ENCODE measurements at regions not wholly inside any gene's neighbourhood (a gene's known extent, or its start where the extent isn't known, plus 50 kb on each side); places are given as distances from the start of the nearest gene placed in this dataset.

DNA sequence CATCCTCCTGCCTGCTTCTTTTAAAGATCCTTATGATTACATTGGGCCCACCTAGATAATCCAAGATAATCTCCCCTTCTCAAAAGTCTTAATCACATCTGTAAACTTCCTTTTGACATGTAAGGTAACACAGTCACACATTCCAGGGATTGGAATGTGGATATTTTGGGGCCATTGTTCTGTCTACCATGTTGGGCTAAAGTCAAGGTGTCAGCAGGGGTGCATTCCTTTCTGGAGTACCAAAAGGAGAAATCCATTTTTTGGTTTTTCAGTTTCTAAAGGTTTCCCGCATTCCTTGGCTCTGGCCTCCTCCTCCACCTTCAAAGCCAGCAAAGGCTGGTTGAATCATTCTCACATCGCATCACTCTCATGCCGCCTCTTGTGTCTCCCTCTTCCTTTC is 197.6 kb upstream of the NFE2L3 start:
- Histone ChIP-seq H3K27ac (ENCODE audit: low read length) (no peak overlapping the region), H3K36me3 (ENCODE audit: control insufficient read depth in 2 of 2, extremely low read depth in 1 of 2, insufficient read depth in 1 of 2, low read length in 1 of 2) (no peaks in the 10 kb centered on the region), H3K4me3 (ENCODE audit: control insufficient read depth in 1 of 2, extremely low read depth in 1 of 2, low read length in 1 of 2) (no peak overlapping the region), H3K27me3 (replicated peaks in 1 of 2; ENCODE audit: control insufficient read depth in 2 of 2, extremely low read depth in 1 of 2, insufficient read depth in 2 of 2, low read length in 1 of 2) (peaks cover 0 to 3% of the 10 kb centered on the region in 2 experiments), H3K9me3 (no peaks in the 10 kb centered on the region), H3K4me1 (ENCODE audit: control insufficient read depth in 1 of 2, extremely low read depth in 1 of 2, insufficient read depth in 2 of 2, low read length in 2 of 2) (peaks cover 6 to 17% of the 10 kb centered on the region in 2 experiments)
- WGBS (ENCODE audit: insufficient coverage), result 100% methylated on average over 2 of the region's 3 CpGs
- DNase-seq (no peak), ATAC-seq (replicated peaks in 1 of 4) (no peak)
- ChIA-PET POLR2A (no interaction called here), CTCF (no interaction called here)
- H3K27me3 Mint-ChIP-seq, result peaks cover 0 to 4% of the 10 kb centered on the region in 2 donors
- H3K4me3 Mint-ChIP-seq, result no peak overlapping the region
- H3K36me3 Mint-ChIP-seq, result no peaks in the 10 kb centered on the region
- no peak overlapping the region for H3K27ac Mint-ChIP-seq
- peaks cover 13 to 19% (median 15%) of the 10 kb centered on the region in 3 donors for H3K4me1 Mint-ChIP-seq
- H3K9me3 Mint-ChIP-seq, result no peaks in the 10 kb centered on the region

DNA sequence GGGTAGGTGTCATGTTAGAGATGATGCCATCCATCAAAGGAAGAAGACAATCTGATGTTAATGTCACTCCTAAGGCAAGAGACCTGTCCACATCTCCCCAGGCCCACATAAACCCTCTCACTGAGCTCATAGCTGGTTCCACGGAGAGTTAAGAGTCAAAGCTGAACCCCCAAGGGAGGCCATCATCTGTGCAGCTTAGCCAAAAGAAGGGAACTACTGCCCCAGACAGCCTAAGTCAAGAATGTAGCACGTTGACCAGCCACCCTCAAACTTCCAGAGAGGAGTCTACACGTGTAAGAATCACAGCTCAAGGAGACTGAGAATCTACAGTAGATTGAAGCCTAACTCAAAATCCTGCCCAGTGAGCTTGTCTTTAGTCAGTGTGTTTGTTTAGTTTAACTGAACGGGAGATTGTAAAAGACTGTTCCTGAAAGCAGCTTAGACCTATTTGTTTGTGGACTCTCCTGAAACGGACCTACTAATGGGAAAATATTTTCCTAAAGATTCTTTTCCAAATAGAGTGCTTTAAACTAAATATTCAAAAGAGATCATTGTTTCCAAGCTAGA is 192.7 kb upstream of the NFE2L3 start:
- H3K36me3 Mint-ChIP-seq, result no peaks in the 10 kb centered on the region
- peaks cover 4 to 15% of the 10 kb centered on the region in 2 donors for H3K27me3 Mint-ChIP-seq
- H3K27ac Mint-ChIP-seq, result no peak overlapping the region
- ChIA-PET POLR2A (no interaction called here), CTCF (interaction anchor here (0.9 to 1.0 kb wide), 2 partner anchors 13 to 756 kb away, joined by 3 read pairs; no protein-coding TSS in a partner anchor)
- H3K4me1 ChIP-seq (ENCODE audit: control insufficient read depth in 1 of 2, extremely low read depth in 1 of 2, insufficient read depth in 2 of 2, low read length in 2 of 2), result no peaks in the 10 kb centered on the region
- H3K4me3 Mint-ChIP-seq, result no peak overlapping the region
- H3K27ac ChIP-seq (ENCODE audit: low read length), result no peak overlapping the region
- no peaks in the 10 kb centered on the region for H3K9me3 ChIP-seq
- ATAC-seq (replicated peaks in 1 of 4), result no peak
- WGBS (ENCODE audit: insufficient coverage), result 90% methylated on average over 1 of the region's 5 CpGs
- DNase-seq, result no peak
- no peak overlapping the region for H3K4me3 ChIP-seq (ENCODE audit: control insufficient read depth in 1 of 2, extremely low read depth in 1 of 2, low read length in 1 of 2)
- no peaks in the 10 kb centered on the region for H3K4me1 Mint-ChIP-seq
- H3K9me3 Mint-ChIP-seq, result no peaks in the 10 kb centered on the region
- H3K36me3 ChIP-seq (ENCODE audit: control insufficient read depth in 2 of 2, extremely low read depth in 1 of 2, insufficient read depth in 1 of 2, low read length in 1 of 2), result no peaks in the 10 kb centered on the region
- H3K27me3 ChIP-seq (replicated peaks in 1 of 2; ENCODE audit: control insufficient read depth in 2 of 2, extremely low read depth in 1 of 2, insufficient read depth in 2 of 2, low read length in 1 of 2), result no peaks in the 10 kb centered on the region

DNA sequence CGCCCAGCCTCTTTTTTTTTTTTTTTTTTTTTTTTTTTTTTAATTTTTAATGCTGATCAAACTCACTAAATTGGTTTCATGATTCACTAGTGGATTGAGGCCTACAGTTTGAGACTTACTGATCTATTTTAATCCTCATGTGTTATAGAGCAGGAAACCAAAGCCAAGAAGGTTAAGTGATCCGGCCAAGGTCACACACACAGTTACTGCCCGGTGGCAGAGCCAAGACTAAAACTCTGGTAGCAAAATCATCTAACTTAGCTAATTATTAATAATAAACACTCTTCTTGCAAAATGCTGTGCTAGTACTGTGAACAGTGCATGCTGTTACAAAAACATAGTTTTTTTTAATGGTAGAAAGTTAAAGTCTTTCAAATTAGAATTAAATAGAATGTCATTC is 188.3 kb upstream of the NFE2L3 start:
- ChIA-PET CTCF (no interaction called here), POLR2A (no interaction called here)
- Histone ChIP-seq H3K4me3 (ENCODE audit: control insufficient read depth in 1 of 2, extremely low read depth in 1 of 2, low read length in 1 of 2) (no peak overlapping the region), H3K9me3 (no peaks in the 10 kb centered on the region), H3K4me1 (ENCODE audit: control insufficient read depth in 1 of 2, extremely low read depth in 1 of 2, insufficient read depth in 2 of 2, low read length in 2 of 2) (peaks cover 0 to 16% of the 10 kb centered on the region in 2 experiments), H3K36me3 (ENCODE audit: control insufficient read depth in 2 of 2, extremely low read depth in 1 of 2, insufficient read depth in 1 of 2, low read length in 1 of 2) (no peaks in the 10 kb centered on the region), H3K27me3 (replicated peaks in 1 of 2; ENCODE audit: control insufficient read depth in 2 of 2, extremely low read depth in 1 of 2, insufficient read depth in 2 of 2, low read length in 1 of 2) (peaks cover 0 to 7% of the 10 kb centered on the region in 2 experiments), H3K27ac (ENCODE audit: low read length) (no peak overlapping the region)
- no peak overlapping the region for H3K27ac Mint-ChIP-seq
- H3K36me3 Mint-ChIP-seq, result no peaks in the 10 kb centered on the region
- WGBS (ENCODE audit: insufficient coverage), result no CpG with 5 or more reads among the region's 3 CpGs
- H3K4me1 Mint-ChIP-seq, result peaks cover 10 to 17% (median 17%) of the 10 kb centered on the region in 3 donors
- ATAC-seq (replicated peaks in 1 of 4) (no peak), DNase-seq (no peak)
- H3K27me3 Mint-ChIP-seq, result peaks cover 35 to 54% of the 10 kb centered on the region in 2 donors
- H3K9me3 Mint-ChIP-seq, result no peaks in the 10 kb centered on the region
- no peak overlapping the region for H3K4me3 Mint-ChIP-seq

DNA sequence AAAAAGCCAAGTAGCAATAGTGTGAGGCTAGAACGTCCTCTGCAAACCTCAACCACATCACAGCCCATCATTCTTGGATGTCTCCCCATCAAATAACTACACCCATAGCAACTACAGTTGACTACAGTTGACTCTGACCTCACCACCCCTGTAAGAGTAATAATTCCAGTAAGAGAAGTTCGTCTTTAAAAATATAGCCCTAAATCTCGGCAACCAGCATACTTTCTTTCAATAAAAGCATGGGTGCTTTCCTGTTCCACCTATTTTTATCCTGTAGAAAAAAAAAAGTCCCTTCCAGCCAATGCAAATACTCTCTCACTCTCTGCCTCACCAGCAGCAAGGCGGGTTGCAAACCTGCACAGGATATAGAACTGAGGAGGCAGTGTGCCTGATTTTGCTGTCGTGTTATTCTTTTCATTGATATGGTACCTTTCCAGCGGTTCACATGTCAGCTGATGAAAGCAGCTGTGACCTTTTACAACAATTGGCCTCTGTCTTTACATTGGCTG is 187.5 kb upstream of the NFE2L3 start:
- Mint-ChIP-seq H3K4me3 (no peak overlapping the region), H3K27ac (no peak overlapping the region), H3K36me3 (no peaks in the 10 kb centered on the region), H3K27me3 (peaks cover 35 to 55% of the 10 kb centered on the region in 2 donors), H3K4me1 (peaks cover 10 to 18% (median 17%) of the 10 kb centered on the region in 3 donors), H3K9me3 (no peaks in the 10 kb centered on the region)
- peaks cover 0 to 10% of the 10 kb centered on the region in 2 experiments for H3K27me3 ChIP-seq (replicated peaks in 1 of 2; ENCODE audit: control insufficient read depth in 2 of 2, extremely low read depth in 1 of 2, insufficient read depth in 2 of 2, low read length in 1 of 2)
- H3K4me3 ChIP-seq (ENCODE audit: control insufficient read depth in 1 of 2, extremely low read depth in 1 of 2, low read length in 1 of 2), result no peak overlapping the region
- H3K36me3 ChIP-seq (ENCODE audit: control insufficient read depth in 2 of 2, extremely low read depth in 1 of 2, insufficient read depth in 1 of 2, low read length in 1 of 2), result no peaks in the 10 kb centered on the region
- POLR2A ChIA-PET, result no interaction called here
- H3K4me1 ChIP-seq (ENCODE audit: control insufficient read depth in 1 of 2, extremely low read depth in 1 of 2, insufficient read depth in 2 of 2, low read length in 2 of 2), result peaks cover 0 to 19% of the 10 kb centered on the region in 2 experiments
- CTCF ChIA-PET, result no interaction called here
- H3K27ac ChIP-seq (ENCODE audit: low read length), result no peak overlapping the region
- no peak for DNase-seq
- no peaks in the 10 kb centered on the region for H3K9me3 ChIP-seq
- no peak for ATAC-seq (replicated peaks in 1 of 4)
- WGBS (ENCODE audit: insufficient coverage), result 69% methylated on average over 4 of the region's 6 CpGs

DNA sequence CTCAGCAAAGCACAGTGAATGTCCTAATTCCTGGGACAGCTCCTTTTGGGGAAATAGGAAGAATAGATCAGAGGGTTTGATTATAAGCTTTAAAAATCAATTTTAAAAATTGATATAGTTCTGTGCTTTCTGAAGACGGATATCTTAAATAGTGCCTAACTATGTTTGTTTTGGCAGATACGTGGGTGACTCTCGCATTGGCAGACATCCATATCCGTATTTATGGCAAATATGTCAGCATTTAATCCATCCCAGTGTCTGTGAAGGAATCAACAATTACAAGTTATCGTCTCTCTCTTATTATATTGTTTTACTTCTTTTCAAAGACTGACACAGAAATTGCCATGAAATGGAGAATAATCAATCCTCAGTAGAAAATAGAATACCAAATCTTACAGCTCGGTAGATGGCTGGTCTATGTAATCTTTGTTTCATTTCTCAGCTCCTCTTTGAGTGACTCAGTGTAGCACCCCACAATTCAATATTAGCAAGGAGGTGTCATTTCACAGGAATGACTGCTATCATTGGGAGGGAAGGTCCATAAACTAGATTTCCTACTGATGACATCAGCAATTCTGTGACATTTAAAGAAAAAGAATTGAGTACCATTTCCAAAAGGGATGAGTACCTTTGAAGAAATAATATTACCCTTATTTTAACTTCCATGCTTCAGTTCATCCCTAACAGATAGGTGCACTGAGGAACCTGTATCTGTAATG is 186.4 kb upstream of the NFE2L3 start:
- no CpG with 5 or more reads among the region's 6 CpGs for WGBS (ENCODE audit: insufficient coverage)
- CTCF ChIA-PET, result no interaction called here
- H3K4me3 ChIP-seq (ENCODE audit: control insufficient read depth in 1 of 2, extremely low read depth in 1 of 2, low read length in 1 of 2), result no peak overlapping the region
- H3K9me3 Mint-ChIP-seq, result no peaks in the 10 kb centered on the region
- no peak overlapping the region for H3K27ac Mint-ChIP-seq
- DNase-seq (no peak), ATAC-seq (replicated peaks in 1 of 4) (no peak)
- H3K9me3 ChIP-seq, result no peaks in the 10 kb centered on the region
- H3K36me3 ChIP-seq (ENCODE audit: control insufficient read depth in 2 of 2, extremely low read depth in 1 of 2, insufficient read depth in 1 of 2, low read length in 1 of 2), result no peaks in the 10 kb centered on the region
- no peak overlapping the region for H3K4me3 Mint-ChIP-seq
- peaks cover 36 to 55% of the 10 kb centered on the region in 2 donors for H3K27me3 Mint-ChIP-seq
- H3K27me3 ChIP-seq (replicated peaks in 1 of 2; ENCODE audit: control insufficient read depth in 2 of 2, extremely low read depth in 1 of 2, insufficient read depth in 2 of 2, low read length in 1 of 2), result peaks cover 0 to 10% of the 10 kb centered on the region in 2 experiments
- no peak overlapping the region for H3K27ac ChIP-seq (ENCODE audit: low read length)
- peaks cover 10 to 18% (median 17%) of the 10 kb centered on the region in 3 donors for H3K4me1 Mint-ChIP-seq
- H3K36me3 Mint-ChIP-seq, result no peaks in the 10 kb centered on the region
- peaks cover 0 to 19% of the 10 kb centered on the region in 2 experiments for H3K4me1 ChIP-seq (ENCODE audit: control insufficient read depth in 1 of 2, extremely low read depth in 1 of 2, insufficient read depth in 2 of 2, low read length in 2 of 2)
- POLR2A ChIA-PET, result no interaction called here

DNA sequence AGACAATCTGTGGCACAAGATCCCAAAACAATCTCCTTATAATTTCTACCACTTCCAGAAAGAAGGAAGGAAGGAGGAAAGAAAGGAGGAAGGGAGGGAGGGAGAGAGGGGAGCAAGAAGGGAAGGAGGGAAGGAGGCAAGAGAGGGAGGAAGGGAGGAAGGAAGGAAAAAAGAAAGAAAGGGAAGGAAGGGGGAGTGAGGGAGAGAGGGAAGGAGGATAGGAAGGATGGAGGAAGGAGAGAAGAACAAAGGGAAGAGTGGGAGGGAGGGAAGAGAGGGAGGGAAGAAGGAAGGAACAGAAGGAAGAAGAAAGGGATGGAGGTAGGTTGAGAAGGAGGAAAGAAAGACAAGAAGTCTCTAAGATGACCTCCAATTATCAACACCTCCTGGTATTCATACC is 185.5 kb upstream of the NFE2L3 start:
- Histone ChIP-seq H3K4me1 (ENCODE audit: control insufficient read depth in 1 of 2, extremely low read depth in 1 of 2, insufficient read depth in 2 of 2, low read length in 2 of 2) (peaks cover 0 to 19% of the 10 kb centered on the region in 2 experiments), H3K27me3 (replicated peaks in 1 of 2; ENCODE audit: control insufficient read depth in 2 of 2, extremely low read depth in 1 of 2, insufficient read depth in 2 of 2, low read length in 1 of 2) (peaks cover 0 to 12% of the 10 kb centered on the region in 2 experiments), H3K36me3 (ENCODE audit: control insufficient read depth in 2 of 2, extremely low read depth in 1 of 2, insufficient read depth in 1 of 2, low read length in 1 of 2) (no peaks in the 10 kb centered on the region), H3K9me3 (no peaks in the 10 kb centered on the region), H3K4me3 (ENCODE audit: control insufficient read depth in 1 of 2, extremely low read depth in 1 of 2, low read length in 1 of 2) (no peak overlapping the region), H3K27ac (ENCODE audit: low read length) (no peak overlapping the region)
- DNase-seq, result no peak
- no peak for ATAC-seq (replicated peaks in 1 of 4)
- Mint-ChIP-seq H3K27ac (no peak overlapping the region), H3K4me3 (no peak overlapping the region), H3K9me3 (no peaks in the 10 kb centered on the region), H3K4me1 (peaks cover 10 to 18% (median 17%) of the 10 kb centered on the region in 3 donors), H3K36me3 (no peaks in the 10 kb centered on the region), H3K27me3 (peaks cover 42 to 58% of the 10 kb centered on the region in 2 donors)
- ChIA-PET POLR2A (no interaction called here), CTCF (interaction anchor here in 1 of 2 donors (0.9 kb wide), 1 partner anchor 67 kb away, joined by 3 read pairs; no protein-coding TSS in a partner anchor)
